GM21528 (cell line): ENCODE measurements at regions not wholly inside any gene's neighbourhood (a gene's known extent, or its start where the extent isn't known, plus 50 kb on each side); places are given as distances from the start of the nearest gene placed in this dataset.

Experiments used
- ATAC-seq: cut with Tn5 transposase; IDR thresholded peaks from one replicate; pipeline ENCODE4 v1.9.1; 2021; ENCODE audit warnings: mild to moderate bottlenecking, moderate library complexity; ENCODE audit not compliant: unreplicated experiment, low FRiP score

DNA sequence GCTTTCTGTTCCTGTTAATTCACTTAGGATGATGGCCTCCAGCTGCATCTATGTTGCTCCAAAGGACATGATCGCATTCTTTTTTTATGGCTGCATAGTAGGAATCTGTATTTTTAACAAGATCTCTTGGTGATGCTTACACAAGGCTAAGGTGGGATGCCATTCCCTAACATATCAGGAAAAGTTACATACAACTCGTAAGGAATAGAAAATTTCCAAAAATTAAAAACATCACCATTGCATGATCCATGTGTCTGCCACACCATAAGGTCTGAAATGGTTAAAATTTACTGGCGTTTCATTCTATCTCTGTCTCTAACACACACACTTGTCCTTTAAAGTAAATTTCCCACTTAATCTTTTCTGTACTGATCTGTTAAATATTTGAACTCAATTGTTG lies 608.4 kb downstream of the PRELID2 start:
- no peak for ATAC-seq

DNA sequence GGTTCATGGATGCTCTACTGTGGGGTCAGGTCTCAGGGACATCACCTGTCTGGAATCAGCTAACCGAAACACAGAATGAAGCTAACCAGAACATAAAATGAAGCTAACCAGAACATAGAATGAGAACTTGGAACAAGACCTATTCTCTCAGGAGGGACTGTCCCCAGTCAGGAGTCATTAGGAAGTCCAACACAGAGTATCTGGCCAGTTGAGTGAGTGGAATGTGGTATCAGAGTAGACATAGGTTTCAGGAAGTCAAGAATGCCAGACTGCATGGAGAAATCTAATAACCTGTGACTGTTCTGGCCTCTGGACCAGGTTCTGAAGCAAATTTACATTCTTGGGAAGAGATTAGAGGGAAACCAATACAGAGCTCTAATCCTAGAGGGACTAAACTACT lies 609.6 kb downstream of the PRELID2 start:
- ATAC-seq = no peak

DNA sequence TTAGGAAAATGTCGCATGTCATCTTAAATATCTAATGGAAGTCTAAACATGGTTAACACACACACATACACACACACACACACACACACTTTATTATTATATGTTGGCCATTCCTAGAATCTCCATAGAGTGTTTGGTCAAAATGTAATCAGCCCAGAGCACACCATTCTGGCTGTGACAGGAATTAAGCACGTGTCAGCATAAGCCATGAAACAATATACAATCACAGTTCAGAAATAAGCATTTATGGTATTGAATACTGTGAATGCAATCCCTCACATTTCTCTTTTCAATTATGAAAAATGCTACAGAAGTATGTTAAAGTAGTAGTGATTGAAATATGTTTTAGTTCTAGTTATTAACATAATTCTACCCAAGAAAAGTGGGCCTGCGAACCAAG lies 611.6 kb downstream of the PRELID2 start:
- no peak for ATAC-seq

DNA sequence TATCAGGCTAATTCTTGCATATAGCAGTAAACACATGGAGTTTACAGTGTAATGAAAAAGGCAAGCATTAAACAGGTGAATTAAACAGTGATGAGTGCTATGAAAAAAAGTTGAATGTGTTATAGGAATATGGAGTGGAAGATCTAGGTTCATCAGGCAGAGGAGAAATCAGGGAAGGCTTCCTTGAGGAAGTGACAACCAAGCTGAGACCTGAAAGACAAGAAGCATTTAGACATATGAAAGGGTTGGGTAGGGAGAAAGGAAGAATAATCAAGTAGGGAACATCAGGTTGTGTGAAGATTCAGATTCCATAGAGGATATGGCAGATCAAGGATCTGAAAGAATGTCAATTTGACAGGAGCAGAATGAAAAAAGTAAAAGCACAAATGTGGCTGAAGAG lies 612.5 kb downstream of the PRELID2 start:
- no peak for ATAC-seq

DNA sequence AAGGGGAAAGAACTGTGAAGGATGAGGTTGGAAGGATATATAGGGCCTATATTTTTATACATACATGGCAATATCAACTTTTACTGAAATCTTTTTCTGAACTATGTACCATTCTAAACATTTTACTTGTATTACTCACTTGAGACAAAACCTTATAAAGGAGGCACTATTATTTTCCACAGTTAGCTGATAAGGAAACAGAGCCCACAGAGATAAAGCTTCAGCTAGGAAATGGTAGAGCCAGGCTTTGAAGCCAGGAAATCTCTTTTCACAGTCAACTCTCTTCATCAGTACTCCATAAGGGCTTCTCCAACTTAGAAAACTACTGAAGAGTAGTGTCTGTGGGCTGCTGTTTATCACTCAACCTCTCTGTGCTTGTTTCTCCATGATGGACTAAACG lies 613.7 kb downstream of the PRELID2 start:
- ATAC-seq = no peak

DNA sequence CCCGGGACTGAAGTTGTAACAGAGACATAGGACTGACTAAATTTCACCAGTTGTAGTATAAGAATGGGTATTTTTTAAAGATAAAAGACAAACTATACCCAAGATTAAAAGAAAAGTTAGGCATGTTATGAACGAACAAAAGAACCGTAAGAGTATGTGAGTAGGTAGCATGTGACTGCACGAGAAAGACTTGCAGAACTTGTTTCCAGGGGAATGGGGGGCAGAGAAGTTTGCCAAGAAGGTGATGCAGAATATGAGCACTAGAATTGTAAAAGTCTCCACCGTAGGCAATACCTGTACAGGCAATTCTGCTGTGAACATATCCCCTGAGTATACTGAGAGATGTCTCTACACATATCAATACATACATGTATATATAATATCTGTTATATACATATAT lies 614.7 kb downstream of the PRELID2 start:
- no peak for ATAC-seq

DNA sequence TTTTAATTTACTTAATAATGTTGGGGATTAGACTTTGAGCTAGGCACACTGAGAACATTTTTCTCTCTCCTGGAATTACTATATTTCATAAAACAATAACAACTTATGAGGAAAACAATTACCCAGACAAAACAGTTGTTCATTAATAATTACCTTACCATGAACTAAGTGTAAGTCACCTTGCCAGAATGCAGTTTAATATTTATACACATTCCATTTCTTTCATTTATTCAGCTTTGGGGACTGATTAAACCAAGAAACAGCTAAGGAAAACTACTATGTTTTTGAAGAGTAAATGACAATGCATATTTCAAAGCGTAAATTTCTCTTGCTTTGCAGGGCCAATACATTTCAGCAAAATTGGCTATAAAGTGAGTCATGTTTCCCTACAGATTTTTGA lies 616.2 kb downstream of the PRELID2 start:
- no peak for ATAC-seq

DNA sequence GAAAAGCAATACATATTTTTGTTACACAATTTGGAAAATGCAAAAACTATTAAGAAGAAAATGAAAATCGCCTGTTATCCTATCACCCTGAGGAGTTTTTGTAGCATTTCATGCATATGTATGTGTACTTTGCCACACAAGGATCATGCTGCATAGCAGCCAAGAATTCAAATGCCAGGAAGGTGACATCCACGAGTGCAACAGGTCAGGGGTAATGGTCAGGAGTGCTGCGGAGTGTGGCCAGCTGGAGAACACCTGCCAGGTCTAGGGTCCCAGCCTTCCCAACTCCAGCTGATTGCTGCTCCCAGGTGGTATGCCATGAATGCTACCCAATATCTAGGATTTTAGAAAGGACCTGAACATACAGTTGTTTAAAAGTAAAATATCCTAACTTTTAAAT lies 617.1 kb downstream of the PRELID2 start:
- ATAC-seq = no peak

DNA sequence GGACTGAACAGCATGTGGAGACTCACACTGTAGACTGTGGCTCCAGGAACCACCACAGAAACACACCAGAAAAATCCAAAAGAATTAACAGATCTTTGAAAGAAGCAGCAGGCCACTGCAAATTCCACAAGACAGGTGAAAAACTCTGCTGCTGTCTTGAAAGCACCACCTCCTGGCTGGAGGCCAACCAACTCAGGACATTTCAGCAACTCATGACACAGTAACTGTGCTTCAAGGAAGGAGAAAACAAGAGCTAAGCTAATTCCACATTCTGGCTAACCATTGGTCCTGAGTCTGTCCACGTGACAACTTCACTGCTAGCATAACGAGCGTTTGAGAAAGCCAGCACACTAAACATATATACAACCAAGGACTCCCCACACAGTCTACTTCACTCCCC lies 625.1 kb downstream of the PRELID2 start:
- no peak for ATAC-seq

DNA sequence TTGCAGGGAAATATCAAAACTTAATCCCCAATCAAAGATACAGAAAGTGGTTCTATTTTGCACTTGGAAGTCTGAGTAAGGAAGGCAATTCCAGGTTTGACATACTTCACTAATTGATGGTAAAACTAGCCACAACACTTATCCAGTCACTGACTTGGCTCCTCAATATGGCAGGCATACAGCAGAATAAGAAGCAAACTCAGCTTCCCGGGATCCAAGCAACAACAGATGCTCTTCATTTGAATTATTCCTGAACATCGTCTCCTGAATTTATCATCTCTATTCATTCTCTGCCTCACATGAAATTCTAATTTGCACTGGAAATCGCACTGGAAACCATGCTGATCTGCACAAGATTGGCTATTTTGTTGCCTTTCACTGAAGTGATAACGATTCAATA lies 629.6 kb downstream of the PRELID2 start:
- ATAC-seq = no peak

DNA sequence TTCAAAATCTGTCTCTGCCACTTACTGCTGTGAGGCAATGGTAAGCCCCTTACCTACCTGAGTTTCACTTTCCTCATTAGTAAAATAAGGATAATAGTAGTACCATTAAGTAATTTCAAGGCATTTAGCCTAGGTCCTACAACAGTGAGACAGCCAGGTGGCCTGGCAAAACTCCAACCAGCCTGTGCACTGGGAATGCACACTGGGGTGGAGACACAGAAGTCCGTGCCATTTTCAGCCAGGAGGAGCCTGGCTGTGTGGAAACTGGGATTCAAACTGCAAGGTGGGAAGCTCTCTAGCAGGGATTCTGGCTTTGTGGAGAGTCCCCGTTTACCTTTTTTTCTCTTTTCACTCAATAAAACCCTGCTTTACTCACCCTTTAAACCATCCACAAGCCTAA lies 630.4 kb downstream of the PRELID2 start:
- ATAC-seq = no peak

DNA sequence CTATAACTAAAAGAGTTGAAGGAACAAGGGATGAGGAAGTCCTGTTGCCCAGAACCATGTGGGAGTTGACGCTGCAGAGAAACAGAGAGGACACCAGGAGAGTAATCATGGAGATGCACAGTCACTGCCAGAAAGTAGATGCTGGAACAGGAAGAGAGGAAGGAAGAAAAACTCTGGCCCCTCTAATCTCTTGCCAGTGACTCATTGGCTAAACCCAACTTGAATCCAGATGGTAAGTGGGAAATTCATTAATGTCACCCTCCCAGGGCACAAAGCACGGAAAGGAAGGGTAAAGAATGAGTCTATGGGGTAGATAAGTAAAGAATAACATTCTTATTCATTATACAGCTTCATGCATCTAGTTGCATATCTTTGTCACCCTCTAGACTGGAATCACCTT lies 631.9 kb downstream of the PRELID2 start:
- ATAC-seq = no peak

DNA sequence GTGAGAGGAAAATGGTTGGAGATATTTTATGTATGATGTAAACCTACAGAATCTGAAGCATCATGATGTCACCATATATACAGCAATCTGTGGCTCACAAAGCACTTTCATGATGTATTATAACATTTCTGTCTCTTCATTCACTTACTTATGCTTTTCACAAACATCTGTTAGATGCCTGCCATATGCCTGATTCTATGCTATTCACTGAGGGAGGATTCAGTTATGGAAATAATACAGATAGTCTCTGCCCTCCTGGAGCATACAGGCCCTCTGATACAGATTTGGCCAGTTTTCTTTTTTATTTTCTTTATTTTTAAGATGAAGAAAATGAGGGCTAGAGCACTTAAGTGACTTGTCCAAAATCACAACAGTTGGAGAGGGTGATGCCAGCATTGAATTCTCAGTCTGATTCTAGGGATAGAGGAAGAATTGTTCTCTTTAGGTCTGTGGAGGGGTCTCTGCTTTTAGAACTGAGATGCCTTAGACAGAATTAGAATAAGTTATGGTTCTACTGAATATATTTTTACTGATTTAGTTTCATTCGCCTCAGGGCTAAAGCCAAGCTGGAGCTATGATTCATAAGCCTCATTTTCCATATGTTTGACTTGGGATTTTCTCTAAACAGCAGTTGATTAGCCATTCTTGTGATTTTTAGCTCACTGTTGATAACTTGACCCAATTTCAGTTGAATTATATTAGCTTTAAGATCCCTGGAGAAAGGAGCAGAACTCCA lies 636.4 kb downstream of the PRELID2 start:
- ATAC-seq = no peak

DNA sequence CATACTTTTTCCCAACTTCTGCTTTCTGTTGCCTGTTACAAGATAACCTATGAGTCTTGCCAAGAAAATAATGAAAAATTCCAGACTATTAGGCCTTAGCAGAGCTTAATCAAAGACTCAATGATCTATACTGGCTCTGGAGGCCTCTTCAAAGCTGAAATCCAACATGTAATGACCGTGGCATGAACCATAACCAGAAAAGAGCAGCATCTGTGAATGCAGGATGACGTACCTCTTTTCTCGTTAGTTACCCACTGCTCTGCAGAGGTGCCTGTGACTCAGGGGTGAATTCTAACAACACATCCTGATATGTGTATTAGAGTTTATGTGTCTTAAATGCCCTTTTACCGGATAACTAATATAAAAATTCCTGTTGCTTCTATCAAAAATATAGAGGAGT lies 645.4 kb downstream of the PRELID2 start:
- no peak for ATAC-seq

DNA sequence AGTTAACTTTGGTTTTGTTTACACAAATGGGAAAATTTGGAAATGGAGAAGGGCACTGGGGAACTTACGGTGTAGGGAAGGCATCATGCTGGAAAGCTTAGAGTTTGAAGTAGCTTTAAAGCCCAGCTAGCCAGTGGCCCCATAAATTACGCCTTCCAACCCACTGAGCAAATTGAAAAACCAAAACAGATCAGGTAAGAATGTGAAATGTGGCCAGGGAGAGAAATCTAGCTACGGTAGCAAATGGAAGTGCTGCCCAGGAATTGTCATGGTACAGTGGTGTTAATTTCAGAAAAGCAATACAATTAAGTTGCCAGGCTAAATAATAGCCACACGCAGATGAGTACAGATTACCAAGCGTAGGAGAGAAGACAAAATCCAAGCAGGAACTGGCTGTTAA lies 654.8 kb downstream of the PRELID2 start:
- ATAC-seq = no peak

DNA sequence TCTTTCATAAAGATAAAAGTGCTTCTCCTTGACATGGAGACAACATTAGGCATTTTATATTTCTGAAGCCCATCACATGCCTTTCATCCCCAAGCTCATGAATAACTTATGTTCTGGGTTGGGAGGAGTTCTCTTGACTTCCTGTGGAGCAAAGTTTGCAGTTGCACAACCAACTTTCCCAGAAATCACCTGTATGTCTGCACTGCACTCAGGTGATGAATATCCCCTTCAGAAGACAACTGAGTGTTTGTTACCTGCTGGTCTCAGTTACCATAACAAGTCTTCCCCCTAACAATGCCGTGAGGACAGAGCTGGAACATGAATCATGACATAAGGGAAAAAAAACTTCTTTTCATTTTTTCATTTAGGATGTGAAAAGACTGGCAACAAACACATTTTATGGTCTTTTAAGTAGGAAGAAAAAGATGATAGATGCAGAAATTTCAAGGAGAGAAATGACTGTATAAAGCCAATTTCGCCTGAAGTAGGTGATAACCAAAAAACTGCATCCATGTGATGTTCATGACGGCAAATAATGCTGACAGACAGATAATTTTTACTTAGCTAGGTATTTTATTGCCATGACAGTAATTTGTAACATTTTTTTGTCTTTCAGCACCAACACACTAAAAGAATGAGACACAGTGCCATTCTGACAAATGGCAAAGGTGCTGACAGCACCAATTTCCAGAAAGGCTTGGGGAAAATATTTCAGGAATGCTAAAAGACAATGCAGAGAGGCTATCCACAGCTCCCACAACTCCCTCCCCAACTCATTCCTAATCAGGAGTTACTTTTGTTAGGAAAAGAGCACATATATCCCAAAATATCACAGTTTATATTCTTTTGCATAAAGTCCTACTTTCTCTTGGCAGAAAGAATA lies 656.3 kb downstream of the PRELID2 start:
- no peak for ATAC-seq

DNA sequence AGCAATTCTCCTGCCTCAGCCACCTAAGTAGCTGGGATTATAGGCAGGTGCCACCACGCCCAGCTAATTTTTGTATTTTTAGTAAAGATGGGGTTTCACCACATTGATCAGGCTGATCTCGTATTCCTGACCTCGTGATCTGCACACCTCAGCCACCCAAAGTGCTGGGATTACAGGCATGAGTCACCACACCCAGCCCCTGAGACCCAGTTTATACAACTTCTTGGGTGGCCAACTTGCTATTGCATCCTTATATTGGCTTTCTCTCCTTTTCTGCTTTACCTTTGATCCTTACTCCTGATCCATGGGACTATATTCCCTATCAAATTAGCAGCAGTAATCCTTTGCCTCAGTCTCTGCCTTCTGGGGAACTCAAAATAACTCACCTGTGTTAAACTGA lies 659.1 kb downstream of the PRELID2 start:
- no peak for ATAC-seq

DNA sequence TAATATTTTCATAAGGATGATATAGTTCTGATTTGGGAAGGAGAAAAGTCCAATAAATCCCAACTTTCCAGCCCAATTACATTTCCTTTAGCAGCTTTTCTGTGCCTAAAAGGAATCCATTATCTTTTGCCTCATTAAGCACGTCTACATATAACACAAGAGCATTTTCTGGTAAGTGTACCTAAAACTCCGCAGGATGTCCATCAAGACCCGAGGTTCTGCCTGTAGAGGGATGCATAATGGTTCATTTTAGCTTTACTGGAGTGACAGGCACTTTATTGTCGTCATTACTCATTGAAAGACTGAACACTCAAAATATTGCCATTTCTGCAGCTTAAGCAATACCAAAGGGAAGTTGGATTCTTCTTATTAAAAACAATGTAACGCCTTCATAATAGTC lies 669.0 kb downstream of the PRELID2 start:
- ATAC-seq = no peak

DNA sequence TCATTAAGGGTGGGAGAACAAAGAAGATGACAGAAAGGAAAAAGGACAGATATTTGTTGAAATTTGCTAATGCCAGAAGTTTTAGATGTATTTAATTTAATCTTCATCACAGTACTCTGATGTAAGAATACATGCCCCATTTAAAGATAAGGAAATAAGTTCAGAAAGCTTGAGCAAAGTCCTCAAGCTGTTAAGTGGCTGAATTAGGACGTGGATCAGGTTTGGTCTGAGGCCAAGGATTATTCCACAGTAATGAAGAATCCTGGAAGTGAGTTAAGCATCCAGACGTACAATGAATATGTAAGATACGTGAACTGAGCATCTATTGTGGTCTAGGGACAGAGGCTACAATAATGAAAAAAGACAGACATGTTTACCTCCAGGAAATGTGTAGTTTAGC lies 671.3 kb downstream of the PRELID2 start:
- ATAC-seq = no peak

DNA sequence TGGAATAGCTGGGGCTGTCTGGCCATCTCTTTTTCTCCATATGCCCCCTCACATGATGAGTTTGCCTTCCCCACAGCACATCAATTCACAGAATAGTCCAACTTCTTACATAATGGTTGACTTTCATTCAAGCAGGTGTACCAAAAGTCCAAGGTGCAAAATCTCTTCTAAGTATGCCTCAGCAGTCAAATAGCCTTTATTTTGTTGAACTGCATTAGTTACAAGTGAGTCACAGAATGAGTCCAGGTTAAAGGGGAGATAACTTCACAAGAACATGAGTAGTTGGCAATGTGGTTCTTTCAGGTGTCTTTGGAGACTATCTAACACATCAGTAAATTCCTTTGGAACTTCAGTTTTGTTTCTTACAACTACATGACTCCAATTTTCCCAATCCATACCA lies 672.5 kb downstream of the PRELID2 start:
- ATAC-seq = no peak

DNA sequence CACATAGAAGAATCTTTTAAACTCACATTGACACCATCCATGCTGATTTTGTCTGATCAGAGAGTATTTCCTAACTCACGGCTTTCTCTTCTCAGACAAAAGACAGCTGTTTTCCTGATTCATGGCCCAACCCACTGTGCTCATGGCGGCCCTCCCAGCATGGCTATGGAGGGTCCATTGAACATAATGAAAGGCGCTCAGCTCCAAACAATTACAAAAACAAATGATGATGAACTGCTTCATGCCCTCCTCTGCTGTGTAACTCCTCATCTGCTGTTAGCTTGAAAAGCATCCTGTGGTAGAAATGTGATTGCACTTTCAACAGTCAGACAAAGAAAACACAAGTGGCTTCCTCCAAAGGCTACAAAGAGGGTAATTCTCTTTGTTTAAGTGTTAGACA lies 673.8 kb downstream of the PRELID2 start:
- ATAC-seq = no peak

DNA sequence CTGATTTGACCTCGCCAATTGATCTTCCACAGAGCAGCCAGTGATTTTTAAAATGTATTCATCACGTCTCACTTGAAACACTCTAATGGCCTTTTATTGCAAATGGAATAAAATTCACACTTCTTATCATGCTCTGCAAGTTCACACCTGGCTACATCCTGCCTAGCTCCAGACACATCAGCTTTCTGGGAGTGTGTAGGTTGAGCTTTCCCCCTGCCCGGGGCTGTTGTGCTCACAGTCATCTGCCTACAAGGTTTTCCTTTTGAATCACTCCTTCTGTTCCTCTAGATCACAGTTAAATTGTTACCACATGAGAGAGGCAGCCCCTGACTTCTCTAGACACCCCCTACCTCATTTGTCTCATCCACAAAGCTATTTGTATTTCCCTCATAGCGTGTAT lies 674.5 kb downstream of the PRELID2 start:
- no peak for ATAC-seq
